LNCAP (cell line): ENCODE measurements at regions not wholly inside any gene's neighbourhood (a gene's known extent, or its start where the extent isn't known, plus 50 kb on each side); places are given as distances from the start of the nearest gene placed in this dataset.

ENCODE experiments used
- TF ChIP-seq, protein P1 (sequence below): fragments of 450-650 bp; IDR thresholded peaks from 2 replicates; pipeline ENCODE4 v1.5.1; 2017; ENCODE audit warnings: mild to moderate bottlenecking

DNA sequence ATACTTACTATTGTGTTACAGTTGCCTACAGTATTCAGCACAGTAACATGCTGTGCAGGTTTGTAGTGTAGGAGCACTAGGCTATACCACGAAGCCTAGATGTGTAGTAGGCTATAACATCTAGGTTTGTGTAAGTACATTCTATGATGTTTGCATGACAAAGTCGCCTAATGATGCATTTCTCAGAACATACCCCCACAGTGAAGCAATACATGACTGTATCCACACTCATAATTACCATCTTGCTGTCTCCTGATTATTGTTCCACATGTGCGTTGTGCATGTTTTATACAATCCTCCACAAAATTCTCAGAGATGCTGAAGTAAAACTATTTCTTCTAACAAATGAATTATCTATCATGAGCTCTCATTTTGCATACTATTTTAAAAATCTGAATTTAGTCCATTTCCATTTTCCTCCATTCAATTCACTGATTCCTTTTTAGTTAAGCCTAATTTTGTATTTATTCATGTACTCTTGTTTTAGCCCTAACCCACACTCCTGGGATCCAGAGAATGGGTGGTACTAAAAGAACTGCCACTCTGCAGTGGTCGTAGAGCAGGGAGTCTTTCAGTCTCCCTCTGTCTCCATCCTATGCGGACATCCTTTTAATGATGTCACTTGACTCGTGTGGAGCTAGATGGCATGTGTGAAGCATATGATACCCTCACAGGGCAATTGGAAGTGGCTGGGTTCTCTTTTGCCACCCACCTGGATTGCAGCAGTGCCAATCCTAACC, 67.6 kb upstream of the CAV2 start:
- TF ChIP-seq, protein P1, sequence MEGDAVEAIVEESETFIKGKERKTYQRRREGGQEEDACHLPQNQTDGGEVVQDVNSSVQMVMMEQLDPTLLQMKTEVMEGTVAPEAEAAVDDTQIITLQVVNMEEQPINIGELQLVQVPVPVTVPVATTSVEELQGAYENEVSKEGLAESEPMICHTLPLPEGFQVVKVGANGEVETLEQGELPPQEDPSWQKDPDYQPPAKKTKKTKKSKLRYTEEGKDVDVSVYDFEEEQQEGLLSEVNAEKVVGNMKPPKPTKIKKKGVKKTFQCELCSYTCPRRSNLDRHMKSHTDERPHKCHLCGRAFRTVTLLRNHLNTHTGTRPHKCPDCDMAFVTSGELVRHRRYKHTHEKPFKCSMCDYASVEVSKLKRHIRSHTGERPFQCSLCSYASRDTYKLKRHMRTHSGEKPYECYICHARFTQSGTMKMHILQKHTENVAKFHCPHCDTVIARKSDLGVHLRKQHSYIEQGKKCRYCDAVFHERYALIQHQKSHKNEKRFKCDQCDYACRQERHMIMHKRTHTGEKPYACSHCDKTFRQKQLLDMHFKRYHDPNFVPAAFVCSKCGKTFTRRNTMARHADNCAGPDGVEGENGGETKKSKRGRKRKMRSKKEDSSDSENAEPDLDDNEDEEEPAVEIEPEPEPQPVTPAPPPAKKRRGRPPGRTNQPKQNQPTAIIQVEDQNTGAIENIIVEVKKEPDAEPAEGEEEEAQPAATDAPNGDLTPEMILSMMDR: no peak

DNA sequence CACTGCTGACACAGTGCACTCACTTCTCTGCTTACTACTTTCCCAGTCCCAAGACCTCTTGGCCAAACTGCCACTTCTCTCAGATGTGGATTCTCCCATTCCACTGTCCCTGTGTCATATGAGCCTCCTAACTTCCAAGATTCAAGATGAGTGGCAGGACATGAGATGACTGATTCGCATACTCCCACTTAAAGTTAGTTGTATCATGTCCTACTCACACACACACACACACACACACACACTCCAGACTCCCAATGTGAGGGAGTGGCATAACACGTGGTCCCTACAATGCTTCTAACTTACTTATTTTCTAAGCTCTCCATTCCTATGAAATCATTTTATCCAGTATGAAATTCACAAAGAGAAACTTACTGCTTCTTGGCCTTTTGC, 67.0 kb upstream of the CAV2 start:
- TF ChIP-seq, protein P1: no peak

DNA sequence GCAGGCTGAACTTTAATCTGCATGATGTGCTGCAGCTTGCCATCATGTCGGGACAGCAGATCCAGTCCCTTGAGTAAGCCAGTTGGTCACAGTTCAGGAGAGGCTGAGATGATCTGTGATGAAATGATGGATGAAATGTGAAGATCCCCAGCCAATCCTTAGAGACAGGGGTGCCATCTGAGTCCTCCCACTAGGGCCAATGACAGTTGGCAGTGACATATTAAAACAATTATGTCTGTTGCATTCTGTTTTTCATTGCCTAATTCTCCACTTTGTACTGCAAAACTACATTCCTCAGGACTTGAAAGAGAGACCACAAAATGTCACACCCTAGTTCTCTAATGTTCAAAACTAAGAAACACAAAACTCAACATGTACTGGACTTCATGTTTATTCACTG, 66.3 kb upstream of the CAV2 start:
- TF ChIP-seq, protein P1: no peak

DNA sequence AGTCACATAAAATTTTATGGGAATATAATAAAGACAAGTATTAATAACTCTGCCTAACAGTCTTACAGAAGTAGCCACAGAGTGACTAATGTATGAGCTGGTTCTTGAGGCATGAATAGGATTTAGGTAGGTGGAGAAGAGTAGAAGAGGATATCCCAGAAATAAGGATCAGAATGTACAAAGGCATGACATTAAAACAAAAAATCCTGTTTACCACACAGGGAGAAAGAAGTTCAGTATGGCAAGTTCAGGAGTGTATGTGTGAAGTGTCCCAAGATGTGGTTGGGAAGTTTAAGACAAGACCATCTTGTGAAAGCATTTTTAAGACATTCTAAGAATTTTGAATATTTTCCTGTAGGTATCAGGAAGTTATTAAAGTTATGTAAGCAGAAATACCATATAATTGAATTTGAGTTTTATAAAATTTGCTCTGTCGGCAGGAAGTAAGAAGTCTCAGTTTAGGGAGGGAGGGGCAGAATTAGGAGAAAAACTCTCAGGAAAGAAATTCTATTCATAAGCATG, 64.7 kb upstream of the CAV2 start:
- TF ChIP-seq, protein P1: no peak

DNA sequence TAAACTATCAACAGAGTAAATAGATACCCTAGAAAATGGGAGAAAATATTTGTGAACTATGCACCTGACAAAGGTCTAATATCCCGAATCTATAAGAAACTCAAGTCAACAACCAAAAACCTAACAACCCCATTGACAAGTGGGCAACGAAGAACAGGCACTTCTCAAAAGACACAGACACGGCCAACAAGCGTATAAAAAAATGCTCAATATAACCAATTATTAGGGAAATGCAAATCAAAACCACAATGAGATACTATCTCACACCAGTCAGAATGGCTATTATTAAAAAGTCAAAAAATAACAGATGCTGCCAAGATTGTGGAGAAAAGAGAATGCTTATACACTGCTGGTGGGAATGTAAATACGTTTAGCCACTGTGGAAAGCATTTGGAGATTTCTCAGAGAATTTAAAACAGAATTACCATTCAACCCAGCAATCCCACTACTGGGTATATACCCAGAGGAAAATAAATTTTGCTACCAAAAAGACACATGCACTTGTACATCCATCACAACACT, 63.2 kb upstream of the CAV2 start:
- TF ChIP-seq, protein P1: no peak

DNA sequence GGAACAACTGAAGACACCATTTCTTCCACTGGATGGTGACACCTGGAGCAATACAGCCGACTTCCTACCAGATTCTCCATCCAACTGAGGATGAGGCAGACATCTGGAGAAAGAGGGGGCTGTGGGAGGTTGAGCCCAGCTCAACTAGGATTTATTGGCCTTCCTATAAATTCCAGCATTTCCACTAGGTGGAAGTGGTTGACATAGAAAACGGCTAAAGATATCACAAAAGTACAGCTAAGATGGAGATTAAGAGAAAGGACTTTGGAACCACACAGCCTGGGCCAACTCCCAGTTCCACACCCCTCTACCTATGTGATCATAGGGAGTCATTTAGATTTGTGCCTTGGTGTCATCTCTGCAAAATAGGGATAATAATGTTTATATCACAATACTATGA, 61.3 kb upstream of the CAV2 start:
- TF ChIP-seq, protein P1: 0 out of 2 replicates have a peak, but pooled peaks have one; percentile 9

DNA sequence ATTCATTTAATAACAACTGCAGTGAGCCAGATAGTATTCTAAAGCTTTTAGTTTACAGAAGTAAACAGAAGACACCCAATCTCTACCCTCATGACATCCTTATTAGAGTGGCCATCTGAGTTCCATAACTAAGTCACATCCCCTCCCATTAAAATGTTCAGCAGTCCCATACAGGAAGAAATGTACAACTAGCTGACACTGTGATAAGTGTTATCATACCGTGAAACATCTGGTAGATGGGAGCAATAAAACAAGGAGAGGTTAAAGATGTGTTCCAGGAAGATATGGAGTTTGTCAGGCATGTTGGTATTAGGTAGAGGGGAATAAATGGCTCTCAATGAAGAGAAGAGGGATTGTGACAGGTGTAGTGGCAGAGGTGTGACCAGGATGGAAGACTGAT, 60.5 kb upstream of the CAV2 start:
- TF ChIP-seq, protein P1: no peak
